ENCODE measurements at regions not wholly inside any gene's neighbourhood (a gene's known extent, or its start where the extent isn't known, plus 50 kb on each side); places are given as distances from the start of the nearest gene placed in this dataset.

- Histone ChIP-seq H3K4ac (ENCODE audit: low read depth, low read length) (no peak overlapping the region), H3K27me3 (ENCODE audit: control insufficient read depth, insufficient read depth, low read length) (no peaks in the 10 kb centered on the region), H3K14ac (replicated peaks; ENCODE audit: low read depth, low read length) (no peak overlapping the region), H3K27ac (ENCODE audit: insufficient read depth, low read length) (no peak overlapping the region), H3K9me1 (ENCODE audit: insufficient read depth, low read length) (no peaks in the 10 kb centered on the region), H3K56ac (ENCODE audit: extremely low read depth, insufficient read depth, low read length) (no peak overlapping the region), H4K20me1 (ENCODE audit: insufficient read depth, low read length) (no peaks in the 10 kb centered on the region), H4K5ac (ENCODE audit: low read depth, low read length) (no peak overlapping the region), H2AK5ac (ENCODE audit: low read depth, low read length) (no peak overlapping the region), H3K4me3 (ENCODE audit: insufficient read depth, low read depth, low read length) (no peak overlapping the region), H3K4me2 (ENCODE audit: low read depth, low read length) (no peak overlapping the region), H2BK5ac (ENCODE audit: low read depth, low read length, poor library complexity, severe bottlenecking) (no peak overlapping the region), H3K23ac (ENCODE audit: low read depth, low read length) (no peak overlapping the region), H3K79me1 (ENCODE audit: low read depth in 1 of 2, low read length in 2 of 2) (no peaks in the 10 kb centered on the region), H3K9me3 (ENCODE audit: control insufficient read depth, insufficient read depth, low read length) (peaks cover 21% of the 10 kb centered on the region), H2AFZ (replicated peaks; ENCODE audit: low read length, poor library complexity) (no peak overlapping the region), H3K18ac (ENCODE audit: low read depth, low read length) (no peak overlapping the region), H2BK15ac (ENCODE audit: low read depth, low read length) (no peak overlapping the region), H2BK120ac (ENCODE audit: low read depth, low read length) (no peak overlapping the region), H4K91ac (ENCODE audit: insufficient read depth, low read depth, low read length) (no peak overlapping the region), H4K8ac (ENCODE audit: low read depth in 2 of 2, low read length in 2 of 2) (no peak overlapping the region), H3K36me3 (ENCODE audit: control insufficient read depth, insufficient read depth, low read length) (no peaks in the 10 kb centered on the region), H2BK20ac (ENCODE audit: low read depth, low read length) (no peak overlapping the region), H3K9ac (ENCODE audit: low read depth, low read length) (no peak overlapping the region), H2AK9ac (replicated peaks; ENCODE audit: low read depth, low read length, poor library complexity) (no peak overlapping the region), H3K4me1 (ENCODE audit: control insufficient read depth, insufficient read depth, low read length) (no peaks in the 10 kb centered on the region)
- no peak for DNase-seq
- no peak for ATAC-seq (ENCODE audit: low read depth)
- CTCF ChIA-PET, result no interaction called here
- in situ Hi-C loops (cut with MboI; ENCODE audit: low sequenced_read_pairs) (no loop called here), intact Hi-C loops (cut with micrococcal nuclease) (no loop called here), dilution Hi-C loops (cut with HindIII; ENCODE audit: low sequenced_read_pairs, unreplicated experiment) (no loop called here)
- no TSS peak for BruUV-seq (replicated peaks)
- POLR2A ChIA-PET (ENCODE audit: unreplicated experiment), result no interaction called here
- WGBS, 2 experiments (ENCODE audit: extremely low coverage in 2 of 2, insufficient read length in 1 of 2), result no CpG with 5 or more reads among the region's 3 CpGs
- TF ChIP-seq CEBPB (IDR thresholded peaks at IDR 0.05; ENCODE audit: low read depth, low read length) (no peak), NFE2L2 (IDR thresholded peaks at IDR 0.05; ENCODE audit: low read depth, low read length) (no peak), FOS (IDR thresholded peaks at IDR 0.05; ENCODE audit: low read depth, low read length) (no peak), CHD1 (IDR thresholded peaks at IDR 0.05; ENCODE audit: low read depth, low read length) (no peak), BHLHE40 (IDR thresholded peaks at IDR 0.05; ENCODE audit: low read depth, low read length) (no peak), RFX5 (IDR thresholded peaks at IDR 0.05; ENCODE audit: low read depth, low read length) (no peak), CTCF (conservative IDR thresholded peaks at IDR 0.05; ENCODE audit: low read depth, low read length) (no peak), RCOR1 (IDR thresholded peaks at IDR 0.05; ENCODE audit: insufficient replicate concordance, low read length) (no peak), SMC3 (IDR thresholded peaks at IDR 0.05; ENCODE audit: low read depth, low read length) (no peak), RAD21 (IDR thresholded peaks at IDR 0.05; ENCODE audit: low read length) (no peak), MAFK (IDR thresholded peaks at IDR 0.05; ENCODE audit: low read depth, low read length) (no peak), USF2 (IDR thresholded peaks at IDR 0.05; ENCODE audit: low read depth, low read length) (no peak), ELK1 (IDR thresholded peaks at IDR 0.05; ENCODE audit: borderline replicate concordance, low read depth, low read length) (no peak), POLR2A (IDR thresholded peaks at IDR 0.05; ENCODE audit: low read depth, low read length) (no peak), MAZ (IDR thresholded peaks at IDR 0.05; ENCODE audit: borderline replicate concordance, low read depth, low read length) (no peak), MXI1 (IDR thresholded peaks at IDR 0.05; ENCODE audit: borderline replicate concordance, low read depth, low read length) (no peak)
These were observed 401.1 kb upstream of the ZNF507 start for GRCh38 chr19:31944326-31944725.

Data from IMR-90 (cell line).